ENCODE measurements at regions not wholly inside any gene's neighbourhood (a gene's known extent, or its start where the extent isn't known, plus 50 kb on each side); places are given as distances from the start of the nearest gene placed in this dataset.
A peak's percentile ranks its signal among the peaks of the same experiment; 100 is the strongest.

DNA sequence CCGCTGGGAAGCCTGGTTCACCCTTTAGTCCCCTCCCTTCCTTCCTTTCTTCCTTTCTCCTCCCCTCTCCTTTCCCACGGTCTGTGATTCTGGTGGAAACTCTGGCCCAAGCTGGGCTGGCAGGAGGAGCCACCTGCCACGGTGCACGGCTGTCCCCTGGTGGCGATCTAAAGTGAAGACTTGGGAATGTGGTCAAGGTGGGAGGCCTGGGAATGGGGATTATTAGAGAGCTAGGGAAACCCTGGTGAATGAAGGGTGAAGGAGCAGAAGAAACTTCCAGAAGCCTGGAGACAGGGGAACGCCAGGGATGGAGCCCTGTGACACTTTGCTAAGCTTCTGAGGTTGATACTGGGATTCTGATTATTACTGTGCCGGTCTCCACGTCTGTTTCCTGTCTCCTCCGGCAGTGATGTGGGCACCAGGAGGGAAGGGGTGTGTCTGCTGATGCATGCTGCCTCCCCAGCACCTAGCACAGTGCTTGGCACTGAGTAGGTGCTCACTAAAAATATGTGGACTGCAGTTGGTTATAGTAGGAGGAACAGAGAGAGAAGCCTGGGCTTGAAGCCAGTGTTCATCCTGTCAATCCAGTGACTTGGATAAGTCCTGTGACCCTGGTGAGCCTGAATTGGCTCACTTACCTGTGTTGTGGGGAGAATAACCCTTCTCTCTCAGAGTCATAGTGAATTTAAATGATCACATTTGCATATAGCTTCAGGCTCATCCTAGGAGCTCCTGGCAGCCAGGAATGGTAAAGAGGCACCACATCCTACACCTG lies 71.2 kb upstream of the NBPF3 start (continued):
- TF ChIP-seq SMAD3 (CRISPR knock-in tag; conservative IDR thresholded peaks at IDR 0.05) (0 out of 2 replicates have a peak, but pooled peaks have one; percentile 60), PHTF2 (CRISPR knock-in tag; IDR thresholded peaks at IDR 0.05) (no peak), MTF1 (CRISPR knock-in tag; IDR thresholded peaks at IDR 0.05; ENCODE audit: borderline replicate concordance) (no peak), HDAC8 (tag; IDR thresholded peaks at IDR 0.05) (no peak), ARNT (IDR thresholded peaks at IDR 0.05) (no peak), NR2F6 (CRISPR knock-in tag; IDR thresholded peaks at IDR 0.05) (no peak), MCM2 (IDR thresholded peaks at IDR 0.05; ENCODE audit: low read depth) (no peak), ZNF311 (CRISPR knock-in tag; IDR thresholded peaks at IDR 0.05) (no peak), SMAD1 (IDR thresholded peaks at IDR 0.05; ENCODE audit: low read depth, low read length, partially characterized antibody) (no peak), BCL6 (CRISPR knock-in tag; IDR thresholded peaks at IDR 0.05) (0 out of 2 replicates have a peak, but pooled peaks have one; percentile 27), CREM (IDR thresholded peaks at IDR 0.05; ENCODE audit: low read depth) (no peak; the same call in 1 of the 2 replicates), ZNF584 (CRISPR knock-in tag; IDR thresholded peaks at IDR 0.05; ENCODE audit: low read depth) (no peak), EWSR1 (IDR thresholded peaks at IDR 0.05; ENCODE audit: borderline replicate concordance, low read depth, partially characterized antibody) (no peak), ZSCAN29 (IDR thresholded peaks at IDR 0.05) (no peak), MXI1 (IDR thresholded peaks at IDR 0.05; ENCODE audit: low read depth, low read length) (no peak), NCOA2 (IDR thresholded peaks at IDR 0.05; ENCODE audit: partially characterized antibody in 2 of 2) (no peak), KAT7 (CRISPR knock-in tag; IDR thresholded peaks at IDR 0.05; ENCODE audit: borderline replicate concordance) (no peak), NR4A1 (CRISPR knock-in tag; IDR thresholded peaks at IDR 0.05) (no peak), NR4A1 (tag; IDR thresholded peaks at IDR 0.05) (no peak)
- TF ChIP-seq, protein P1, sequence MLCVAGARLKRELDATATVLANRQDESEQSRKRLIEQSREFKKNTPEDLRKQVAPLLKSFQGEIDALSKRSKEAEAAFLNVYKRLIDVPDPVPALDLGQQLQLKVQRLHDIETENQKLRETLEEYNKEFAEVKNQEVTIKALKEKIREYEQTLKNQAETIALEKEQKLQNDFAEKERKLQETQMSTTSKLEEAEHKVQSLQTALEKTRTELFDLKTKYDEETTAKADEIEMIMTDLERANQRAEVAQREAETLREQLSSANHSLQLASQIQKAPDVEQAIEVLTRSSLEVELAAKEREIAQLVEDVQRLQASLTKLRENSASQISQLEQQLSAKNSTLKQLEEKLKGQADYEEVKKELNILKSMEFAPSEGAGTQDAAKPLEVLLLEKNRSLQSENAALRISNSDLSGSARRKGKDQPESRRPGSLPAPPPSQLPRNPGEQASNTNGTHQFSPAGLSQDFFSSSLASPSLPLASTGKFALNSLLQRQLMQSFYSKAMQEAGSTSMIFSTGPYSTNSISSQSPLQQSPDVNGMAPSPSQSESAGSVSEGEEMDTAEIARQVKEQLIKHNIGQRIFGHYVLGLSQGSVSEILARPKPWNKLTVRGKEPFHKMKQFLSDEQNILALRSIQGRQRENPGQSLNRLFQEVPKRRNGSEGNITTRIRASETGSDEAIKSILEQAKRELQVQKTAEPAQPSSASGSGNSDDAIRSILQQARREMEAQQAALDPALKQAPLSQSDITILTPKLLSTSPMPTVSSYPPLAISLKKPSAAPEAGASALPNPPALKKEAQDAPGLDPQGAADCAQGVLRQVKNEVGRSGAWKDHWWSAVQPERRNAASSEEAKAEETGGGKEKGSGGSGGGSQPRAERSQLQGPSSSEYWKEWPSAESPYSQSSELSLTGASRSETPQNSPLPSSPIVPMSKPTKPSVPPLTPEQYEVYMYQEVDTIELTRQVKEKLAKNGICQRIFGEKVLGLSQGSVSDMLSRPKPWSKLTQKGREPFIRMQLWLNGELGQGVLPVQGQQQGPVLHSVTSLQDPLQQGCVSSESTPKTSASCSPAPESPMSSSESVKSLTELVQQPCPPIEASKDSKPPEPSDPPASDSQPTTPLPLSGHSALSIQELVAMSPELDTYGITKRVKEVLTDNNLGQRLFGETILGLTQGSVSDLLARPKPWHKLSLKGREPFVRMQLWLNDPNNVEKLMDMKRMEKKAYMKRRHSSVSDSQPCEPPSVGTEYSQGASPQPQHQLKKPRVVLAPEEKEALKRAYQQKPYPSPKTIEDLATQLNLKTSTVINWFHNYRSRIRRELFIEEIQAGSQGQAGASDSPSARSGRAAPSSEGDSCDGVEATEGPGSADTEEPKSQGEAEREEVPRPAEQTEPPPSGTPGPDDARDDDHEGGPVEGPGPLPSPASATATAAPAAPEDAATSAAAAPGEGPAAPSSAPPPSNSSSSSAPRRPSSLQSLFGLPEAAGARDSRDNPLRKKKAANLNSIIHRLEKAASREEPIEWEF (CRISPR knock-in tag; IDR thresholded peaks at IDR 0.05): no peak
- TF ChIP-seq, protein P2, sequence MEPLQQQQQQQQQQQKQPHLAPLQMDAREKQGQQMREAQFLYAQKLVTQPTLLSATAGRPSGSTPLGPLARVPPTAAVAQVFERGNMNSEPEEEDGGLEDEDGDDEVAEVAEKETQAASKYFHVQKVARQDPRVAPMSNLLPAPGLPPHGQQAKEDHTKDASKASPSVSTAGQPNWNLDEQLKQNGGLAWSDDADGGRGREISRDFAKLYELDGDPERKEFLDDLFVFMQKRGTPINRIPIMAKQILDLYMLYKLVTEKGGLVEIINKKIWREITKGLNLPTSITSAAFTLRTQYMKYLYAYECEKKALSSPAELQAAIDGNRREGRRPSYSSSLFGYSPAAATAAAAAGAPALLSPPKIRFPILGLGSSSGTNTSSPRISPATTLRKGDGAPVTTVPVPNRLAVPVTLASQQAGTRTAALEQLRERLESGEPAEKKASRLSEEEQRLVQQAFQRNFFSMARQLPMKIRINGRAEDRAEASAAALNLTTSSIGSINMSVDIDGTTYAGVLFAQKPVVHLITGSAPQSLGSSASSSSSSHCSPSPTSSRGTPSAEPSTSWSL (CRISPR knock-in tag; IDR thresholded peaks at IDR 0.05; ENCODE audit: borderline replicate concordance): no peak
- TF ChIP-seq, protein P3, sequence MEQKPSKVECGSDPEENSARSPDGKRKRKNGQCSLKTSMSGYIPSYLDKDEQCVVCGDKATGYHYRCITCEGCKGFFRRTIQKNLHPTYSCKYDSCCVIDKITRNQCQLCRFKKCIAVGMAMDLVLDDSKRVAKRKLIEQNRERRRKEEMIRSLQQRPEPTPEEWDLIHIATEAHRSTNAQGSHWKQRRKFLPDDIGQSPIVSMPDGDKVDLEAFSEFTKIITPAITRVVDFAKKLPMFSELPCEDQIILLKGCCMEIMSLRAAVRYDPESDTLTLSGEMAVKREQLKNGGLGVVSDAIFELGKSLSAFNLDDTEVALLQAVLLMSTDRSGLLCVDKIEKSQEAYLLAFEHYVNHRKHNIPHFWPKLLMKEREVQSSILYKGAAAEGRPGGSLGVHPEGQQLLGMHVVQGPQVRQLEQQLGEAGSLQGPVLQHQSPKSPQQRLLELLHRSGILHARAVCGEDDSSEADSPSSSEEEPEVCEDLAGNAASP (IDR thresholded peaks at IDR 0.05): no peak

All from K562 (cell line).